PFSK-1 (cell line): ENCODE measurements at regions not wholly inside any gene's neighbourhood (a gene's known extent, or its start where the extent isn't known, plus 50 kb on each side); places are given as distances from the start of the nearest gene placed in this dataset.

Experiments
- POLR2AphosphoS5 ChIP-seq: IDR thresholded peaks from 2 replicates; pipeline ENCODE4 v1.6.1; 2012; ENCODE audit warnings: low read depth, mild to moderate bottlenecking, control low read depth, low read length, moderate library complexity
- REST ChIP-seq, 2 experiments: IDR thresholded peaks; 2 replicates each; pipeline versions ENCODE4 v1.6.1 to v1.8.0; 2011 to 2012; ENCODE audit warnings: low read depth in 2 of 2, low read length in 2 of 2, control low read depth in 1 of 2, inconsistent platforms in 1 of 2, mild to moderate bottlenecking in 1 of 2, moderate library complexity in 1 of 2; ENCODE audit not compliant: insufficient read depth in 1 of 2
- SIN3A ChIP-seq: IDR thresholded peaks from 2 replicates; pipeline ENCODE4 v1.6.1; 2012; ENCODE audit warnings: mild to moderate bottlenecking, low read length, moderate library complexity, borderline replicate concordance; ENCODE audit not compliant: insufficient read depth

GRCh38 chrX:10952619-10953018 is 158.5 kb upstream of the HCCS start:
- TF ChIP-seq REST (IDR thresholded peaks at IDR 0.05; ENCODE audit: insufficient read depth in 1 of 2, low read depth in 2 of 2, low read length in 2 of 2) (no peak), POLR2AphosphoS5 (no peak), SIN3A (no peak)
